GM12878 (cell line): ENCODE measurements at regions not wholly inside any gene's neighbourhood (a gene's known extent, or its start where the extent isn't known, plus 50 kb on each side); places are given as distances from the start of the nearest gene placed in this dataset.

ENCODE experiments used
- ATAC-seq: fragments of 200-7000 bp; cut with Tn5 transposase; 3 replicates; pipeline ENCODE4 v1.9.1; 2020; ENCODE audit warnings: mild to moderate bottlenecking, moderate library complexity
- BruUV-seq: library from RNA; stranded (reverse); fragments of 400-500 nt; replicated peaks from 2 replicates; lab custom pipeline; 2021; lab: Mats Ljungman, UMichigan
- CTCF ChIA-PET: fragments of 300-600 bp; sonication (Branson Sonifier 250); formaldehyde crosslinking; extraction: SDS; loops from one replicate; lab custom pipeline; 2021; ENCODE audit warnings: inconsistent platforms; lab: Yijun Ruan, JAX
- POLR2A ChIA-PET: fragments of 350-600 bp; formaldehyde crosslinking; extraction: SDS; loops from one replicate; lab custom pipeline; 2021; ENCODE audit warnings: inconsistent platforms; lab: Charles Lee
- RAD21 ChIA-PET: fragments of 300-600 bp; sonication (Branson Sonifier 250); formaldehyde crosslinking; loops from one replicate; lab custom pipeline; 2023; ENCODE audit warnings: antibody characterized with exemption; ENCODE audit not compliant: unreplicated experiment; lab: Charles Lee
- SMC1A ChIA-PET: fragments of 300-600 bp; sonication (Branson Sonifier 250); formaldehyde crosslinking; loops from one replicate; lab custom pipeline; 2023; ENCODE audit not compliant: unreplicated experiment, uncharacterized antibody; lab: Charles Lee
- DNase-seq: peaks from one replicate; pipeline ENCODE4 v3.0.0-alpha.2; 2011; ENCODE audit warnings: low read depth, low spot score
- FAIRE-seq: peaks from 3 replicates; lab custom pipeline; 2011; peaks lifted over from hg19 to GRCh38; lab: Jason Lieb, UNC
- H2AFZ ChIP-seq: 2 replicates; pipeline ENCODE4 v1.6.0; 2011; ENCODE audit warnings: low read depth, low read length, control low read depth; ENCODE audit not compliant: control insufficient read depth
- H3K27ac ChIP-seq: 2 replicates; pipeline ENCODE4 v1.5.1; 2011; ENCODE audit warnings: control low read depth; ENCODE audit not compliant: control insufficient read depth, insufficient read depth
- H3K27me3 ChIP-seq, 2 experiments: replicated peaks in 1 of 2; 2 replicates each; pipeline versions ENCODE4 v1.6.0 to v1.6.1; 2011; ENCODE audit warnings: low read length in 1 of 2; ENCODE audit not compliant: control insufficient read depth in 2 of 2, insufficient read depth in 2 of 2
- H3K36me3 ChIP-seq, 2 experiments: 2 replicates each; pipeline ENCODE4 v1.5.1; 2011; ENCODE audit warnings: low read length in 1 of 2; ENCODE audit not compliant: control insufficient read depth in 2 of 2, insufficient read depth in 2 of 2
- H3K4me1 ChIP-seq: 2 replicates; pipeline ENCODE4 v1.6.1; 2011; ENCODE audit warnings: mild to moderate bottlenecking, low read length, moderate library complexity, mixed read lengths; ENCODE audit not compliant: control insufficient read depth, insufficient read depth
- H3K4me2 ChIP-seq: 2 replicates; pipeline ENCODE4 v1.6.0; 2011; ENCODE audit warnings: control low read depth; ENCODE audit not compliant: control insufficient read depth, insufficient read depth
- H3K4me3 ChIP-seq: fragments of 200-600 bp; sonication (generic); 2 replicates; pipeline ENCODE4 v1.5.1; 2016
- H3K79me2 ChIP-seq: 2 replicates; pipeline ENCODE4 v1.6.0; 2011; ENCODE audit warnings: low read length; ENCODE audit not compliant: control insufficient read depth, insufficient read depth
- H3K9ac ChIP-seq: 2 replicates; pipeline ENCODE4 v1.8.0; 2011; ENCODE audit warnings: low read length, control low read depth, mixed read lengths; ENCODE audit not compliant: control insufficient read depth, insufficient read depth
- H3K9me3 ChIP-seq: replicated peaks from 3 replicates; pipeline ENCODE4 v1.5.1; 2011; ENCODE audit warnings: mild to moderate bottlenecking, low read length; ENCODE audit not compliant: control insufficient read depth, insufficient read depth
- H4K20me1 ChIP-seq: 2 replicates; pipeline ENCODE4 v1.6.0; 2011; ENCODE audit not compliant: control insufficient read depth, insufficient read depth
- ASH2L ChIP-seq: fragments of 300-600, 200-600 bp; sonication (generic); IDR thresholded peaks from 2 replicates; pipeline ENCODE4 v1.6.1; 2017; ENCODE audit warnings: low read depth, mild to moderate bottlenecking, borderline replicate concordance
- ATF3 ChIP-seq: IDR thresholded peaks from 2 replicates; pipeline ENCODE4 v1.6.1; 2011; ENCODE audit warnings: low read depth, mild to moderate bottlenecking, low read length, moderate library complexity, borderline replicate concordance; ENCODE audit errors: extremely low read depth
- CHD4 ChIP-seq: fragments of 200-600 bp; sonication (generic); IDR thresholded peaks from 2 replicates; pipeline ENCODE4 v1.6.1; 2016; ENCODE audit warnings: mild to moderate bottlenecking
- CREM ChIP-seq: IDR thresholded peaks from 2 replicates; pipeline ENCODE4 v1.6.1; 2014; ENCODE audit warnings: antibody characterized with exemption, low read depth
- EGR1 ChIP-seq, 2 experiments: IDR thresholded peaks; 1 replicate in 1 of 2; 2 replicates in 1 of 2; pipeline ENCODE4 v1.6.1; 2011 to 2012; ENCODE audit warnings: low read depth in 2 of 2, low read length in 2 of 2, borderline replicate concordance in 1 of 2, mild to moderate bottlenecking in 1 of 2, moderate library complexity in 1 of 2
- HCFC1 ChIP-seq: fragments of 150-350 bp; IDR thresholded peaks from 2 replicates; pipeline ENCODE4 v1.6.1; 2014; ENCODE audit warnings: low read length
- IRF4 ChIP-seq: IDR thresholded peaks from 2 replicates; pipeline ENCODE4 v1.6.1; 2011; ENCODE audit warnings: low read depth, low read length
- MAX ChIP-seq: IDR thresholded peaks from 2 replicates; pipeline ENCODE4 v1.6.1; 2012; ENCODE audit warnings: low read depth, low read length, improper control_type of control experiment
- POLR2AphosphoS2 ChIP-seq: IDR thresholded peaks from 2 replicates; pipeline ENCODE4 v1.6.1; 2011; ENCODE audit warnings: low read depth, mild to moderate bottlenecking, low read length, improper control_type of control experiment, moderate library complexity
- SIN3A ChIP-seq: IDR thresholded peaks from 2 replicates; pipeline ENCODE4 v1.6.1; 2012; ENCODE audit warnings: low read depth, low read length, improper control_type of control experiment
- SMC3 ChIP-seq: IDR thresholded peaks from 2 replicates; pipeline ENCODE4 v1.6.1; 2011; ENCODE audit warnings: low read length, improper control_type of control experiment, borderline replicate concordance
- SUZ12 ChIP-seq: fragments of 200-600 bp; sonication (generic); IDR thresholded peaks from one replicate; pipeline ENCODE4 v1.6.1; 2018; ENCODE audit warnings: antibody characterized with exemption, mild to moderate bottlenecking; ENCODE audit not compliant: unreplicated experiment
- TCF12 ChIP-seq: IDR thresholded peaks from 2 replicates; pipeline ENCODE4 v1.6.1; 2011; ENCODE audit warnings: low read depth, mild to moderate bottlenecking, low read length
- TCF7 ChIP-seq: IDR thresholded peaks from 2 replicates; pipeline ENCODE4 v1.6.1; 2014; ENCODE audit warnings: antibody characterized with exemption, borderline replicate concordance
- YBX1 ChIP-seq: fragments of 450-650 bp; IDR thresholded peaks from 2 replicates; pipeline ENCODE4 v1.6.1; 2016; ENCODE audit warnings: antibody characterized with exemption
- ZNF384 ChIP-seq: IDR thresholded peaks from 2 replicates; pipeline ENCODE4 v1.6.1; 2012; ENCODE audit warnings: low read depth, mild to moderate bottlenecking, low read length, improper control_type of control experiment, borderline replicate concordance
- ZNF687 ChIP-seq: fragments of 450-650 bp; IDR thresholded peaks from 2 replicates; pipeline ENCODE4 v1.6.1; 2017; ENCODE audit warnings: mild to moderate bottlenecking, moderate library complexity
- WGBS: methylation state at CpG from one replicate; pipeline ENCODE4 v1.1.6; 2016; ENCODE audit warnings: low lambda C conversion rate; ENCODE audit not compliant: insufficient replicate concordance, insufficient coverage; ENCODE audit errors: missing lambda C conversion rate; 5-methylcytosine and 5-hydroxymethylcytosine counted together
- in situ Hi-C: fragments of 300-500 bp; cut with MboI; formaldehyde crosslinking; loops from 9 replicates; pipeline ENCODE4 v1.14.3; 2018; ENCODE audit warnings: mixed read lengths
- intact Hi-C: fragments of 100-400 bp; cut with micrococcal nuclease; formaldehyde crosslinking; loops from one replicate; pipeline ENCODE4 v1.14.2; 2022; ENCODE audit not compliant: unreplicated experiment

GRCh38 chr4:141971869-141972268, 335.5 kb downstream of the IL15 start (continued):
- no peak for TF ChIP-seq YBX1
- no peak for TF ChIP-seq HCFC1
- TF ChIP-seq CHD4 = no peak

GRCh38 chr4:141972950-141973349, 336.6 kb downstream of the IL15 start:
- ATAC-seq = no peak
- SMC1A ChIA-PET = no interaction called here
- intact Hi-C loops = no loop called here
- Histone ChIP-seq H3K4me3 (no peak overlapping the region), H3K4me1 (no peaks in the 10 kb centered on the region)
- TF ChIP-seq IRF4 (no peak), MAX (no peak), SMC3 (no peak), ASH2L (no peak), ZNF687 (no peak), TCF12 (no peak), ZNF384 (no peak), EGR1 (IDR thresholded peaks at IDR 0.05; ENCODE audit: borderline replicate concordance in 1 of 2, low read depth in 2 of 2, low read length in 2 of 2) (no peak), POLR2AphosphoS2 (no peak), CREM (no peak), ATF3 (no peak), SUZ12 (no peak), TCF7 (no peak), SIN3A (no peak)
- TF ChIP-seq, all 136 proteins: peak for 0
- H3K4me2 ChIP-seq = no peak overlapping the region
- in situ Hi-C loops = no loop called here
- H3K27ac ChIP-seq = no peak overlapping the region
- no TSS peak for BruUV-seq
- ChIA-PET CTCF (no interaction called here), RAD21 (no interaction called here), POLR2A (no interaction called here)
- no peaks in the 10 kb centered on the region for H3K27me3 ChIP-seq
- DNase-seq (no peak), FAIRE-seq (no peak)
- no peaks in the 10 kb centered on the region for H4K20me1 ChIP-seq
- 0% methylated on average over 1 of the region's 1 CpG for WGBS
- H3K79me2 ChIP-seq = no peaks in the 10 kb centered on the region
- H3K9ac ChIP-seq = no peak overlapping the region
- H3K9me3 ChIP-seq = no peaks in the 10 kb centered on the region
- no peaks in the 10 kb centered on the region for H3K36me3 ChIP-seq
- no peak overlapping the region for H2AFZ ChIP-seq
